GM12892 (cell line): ENCODE measurements at regions not wholly inside any gene's neighbourhood (a gene's known extent, or its start where the extent isn't known, plus 50 kb on each side); places are given as distances from the start of the nearest gene placed in this dataset.

Experiments used
- POLR2A ChIP-seq: IDR thresholded peaks from 2 replicates; pipeline ENCODE4 v1.6.1; 2011; ENCODE audit warnings: low read depth, low read length, control low read depth
- POLR2AphosphoS5 ChIP-seq: IDR thresholded peaks from 2 replicates; pipeline ENCODE4 v1.6.1; 2011; ENCODE audit warnings: low read depth, low read length, control low read depth

DNA sequence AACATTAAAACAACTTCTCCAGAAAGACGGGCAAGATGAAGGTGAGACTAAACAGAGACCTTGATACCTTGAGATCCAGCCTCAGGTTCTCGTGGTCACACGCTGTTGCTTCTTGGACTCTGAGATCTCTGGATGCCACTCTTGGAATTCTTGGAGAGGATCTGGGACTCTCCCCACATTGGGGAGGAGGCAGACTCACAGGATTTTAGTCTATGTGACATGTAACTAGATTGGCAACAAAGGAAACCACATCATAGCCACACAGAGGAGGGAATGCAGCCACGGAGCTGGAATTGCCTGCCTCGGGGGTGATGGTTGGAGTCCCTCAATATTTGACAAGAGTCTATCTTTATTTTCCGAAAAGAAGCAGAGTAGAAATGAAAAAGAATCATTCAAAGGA lies 78.8 kb upstream of the IGFBP5 start:
- no peak for TF ChIP-seq POLR2AphosphoS5
- TF ChIP-seq POLR2A = no peak
